GM23338 (cell line): ENCODE measurements at regions not wholly inside any gene's neighbourhood (a gene's known extent, or its start where the extent isn't known, plus 50 kb on each side); places are given as distances from the start of the nearest gene placed in this dataset.

ENCODE experiments used
- ATAC-seq: fragments of 200-7000 bp; cut with Tn5 transposase; 3 replicates; pipeline ENCODE4 v1.9.1; 2020
- DNase-seq: peaks from one replicate; pipeline ENCODE4 v3.0.0-alpha.2; 2015; ENCODE audit warnings: low spot score
- H2AFZ ChIP-seq: fragments of 200-600 bp; sonication (generic); 2 replicates; pipeline ENCODE4 v1.8.0; 2016; ENCODE audit warnings: antibody characterized with exemption, mild to moderate bottlenecking, moderate library complexity
- H3F3A ChIP-seq: fragments of 200-600 bp; sonication (generic); replicated peaks from 2 replicates; pipeline ENCODE4 v1.8.0; 2017; ENCODE audit warnings: antibody characterized with exemption, mixed run types, low read depth
- H3K27ac ChIP-seq: fragments of 200-600 bp; sonication (generic); 2 replicates; pipeline ENCODE4 v1.6.1; 2016; ENCODE audit warnings: low read depth
- H3K27me3 ChIP-seq: fragments of 200-600 bp; sonication (generic); 2 replicates; pipeline ENCODE4 v1.8.0; 2016; ENCODE audit warnings: mild to moderate bottlenecking, mixed run types, moderate library complexity; ENCODE audit not compliant: insufficient read depth
- H3K36me3 ChIP-seq: fragments of 200-600 bp; sonication (generic); 2 replicates; pipeline ENCODE4 v1.8.0; 2016; ENCODE audit warnings: mild to moderate bottlenecking; ENCODE audit not compliant: insufficient read depth
- H3K4me1 ChIP-seq: fragments of 200-600 bp; sonication (generic); 2 replicates; pipeline ENCODE4 v1.8.0; 2016; ENCODE audit warnings: mild to moderate bottlenecking, moderate library complexity; ENCODE audit not compliant: insufficient read depth
- H3K4me2 ChIP-seq: fragments of 200-600 bp; sonication (generic); 2 replicates; pipeline ENCODE4 v1.7.1; 2017; ENCODE audit warnings: mixed run types
- H3K4me3 ChIP-seq: fragments of 200-600 bp; sonication (generic); 2 replicates; pipeline ENCODE4 v1.6.1; 2016; ENCODE audit warnings: mixed run types
- H3K79me2 ChIP-seq: fragments of 200-600 bp; sonication (generic); replicated peaks from 2 replicates; pipeline ENCODE4 v1.8.0; 2017; ENCODE audit warnings: mild to moderate bottlenecking; ENCODE audit not compliant: insufficient read depth
- H3K9me2 ChIP-seq: fragments of 200-600 bp; sonication (generic); 2 replicates; pipeline ENCODE4 v1.8.0; 2017; ENCODE audit not compliant: insufficient read depth
- H4K20me1 ChIP-seq: fragments of 200-600 bp; sonication (generic); replicated peaks from 2 replicates; pipeline ENCODE4 v1.8.0; 2017; ENCODE audit warnings: mild to moderate bottlenecking; ENCODE audit not compliant: insufficient read depth
- H3K27ac Mint-ChIP-seq: 2 replicates; pipeline ENCODE4 v1.8.0; 2020; ENCODE audit warnings: inconsistent platforms, mild to moderate bottlenecking, moderate library complexity, mixed read lengths
- H3K27me3 Mint-ChIP-seq: 3 replicates; pipeline ENCODE4 v1.8.0; 2022; ENCODE audit warnings: low read depth, mild to moderate bottlenecking, moderate library complexity, mixed read lengths, inconsistent platforms; ENCODE audit not compliant: insufficient read depth, poor library complexity
- H3K36me3 Mint-ChIP-seq: 3 replicates; pipeline ENCODE4 v1.8.0; 2021; ENCODE audit warnings: low read depth, mild to moderate bottlenecking, inconsistent platforms, moderate library complexity, mixed read lengths
- H3K4me1 Mint-ChIP-seq: 3 replicates; pipeline ENCODE4 v1.8.0; 2020; ENCODE audit warnings: mild to moderate bottlenecking, inconsistent platforms, mixed read lengths
- H3K4me3 Mint-ChIP-seq: 3 replicates; pipeline ENCODE4 v1.8.0; 2021; ENCODE audit warnings: moderate library complexity, mild to moderate bottlenecking, inconsistent platforms, mixed read lengths
- H3K9me3 Mint-ChIP-seq: 3 replicates; pipeline ENCODE4 v1.8.0; 2020; ENCODE audit warnings: moderate library complexity, mild to moderate bottlenecking, inconsistent platforms, mixed read lengths
- CREB1 ChIP-seq: fragments of 250-450 bp; sonication (Bioruptor Pico); IDR thresholded peaks from 2 replicates; pipeline ENCODE4 v1.5.0; 2020; ENCODE audit warnings: low read depth, mild to moderate bottlenecking, moderate library complexity
- EZH2 ChIP-seq: fragments of 200-600 bp; sonication (generic); IDR thresholded peaks from one replicate; pipeline ENCODE4 v1.8.0; 2017; ENCODE audit warnings: antibody characterized with exemption, mild to moderate bottlenecking, low read depth; ENCODE audit not compliant: unreplicated experiment
- JUNB ChIP-seq: IDR thresholded peaks from one replicate; pipeline ENCODE4 v1.6.1; 2016; ENCODE audit warnings: antibody characterized with exemption; ENCODE audit not compliant: unreplicated experiment
- NANOG ChIP-seq: IDR thresholded peaks from 2 replicates; pipeline ENCODE4 v1.6.1; 2016; ENCODE audit warnings: antibody characterized with exemption, borderline replicate concordance
- POLR2AphosphoS5 ChIP-seq: IDR thresholded peaks from 2 replicates; pipeline ENCODE4 v1.6.1; 2016; ENCODE audit warnings: antibody characterized with exemption, low read depth
- ZNF331 ChIP-seq: fragments of 250-450 bp; sonication (Bioruptor Pico); IDR thresholded peaks from 2 replicates; pipeline ENCODE4 v1.5.0; 2020; ENCODE audit warnings: low read depth, mild to moderate bottlenecking, moderate library complexity
- TF ChIP-seq, protein P1 (sequence below): IDR thresholded peaks from one replicate; pipeline ENCODE4 v1.6.1; 2018; ENCODE audit warnings: antibody characterized with exemption; ENCODE audit not compliant: unreplicated experiment
- TF ChIP-seq, protein P2 (sequence below): IDR thresholded peaks from 2 replicates; pipeline ENCODE4 v1.6.1; 2016; ENCODE audit warnings: antibody characterized with exemption
- TF ChIP-seq, protein P3 (sequence below): fragments of 250-450 bp; sonication (Bioruptor Pico); IDR thresholded peaks from 2 replicates; pipeline ENCODE4 v1.5.0; 2020; ENCODE audit warnings: mild to moderate bottlenecking, moderate library complexity

DNA sequence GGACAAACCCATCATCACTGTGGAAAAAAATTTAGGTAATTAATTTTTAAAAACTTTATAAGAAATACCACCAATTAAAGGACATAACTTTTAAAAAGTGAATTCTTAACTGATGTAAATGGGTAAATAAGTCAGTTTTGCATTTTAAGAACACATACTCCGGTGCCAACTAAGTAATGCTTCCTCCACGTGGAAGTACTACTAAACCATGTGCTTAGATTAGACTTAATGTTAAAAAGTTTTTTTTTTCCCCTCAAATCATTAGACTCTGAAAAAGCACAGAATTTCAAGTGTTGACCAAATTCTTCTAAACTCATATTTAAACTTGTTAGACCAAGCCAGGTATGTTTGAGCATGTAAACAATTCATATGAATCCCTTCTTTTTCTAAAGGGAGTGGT lies 242.0 kb downstream of the NFKBIZ start:
- DNase-seq: no peak
- TF ChIP-seq JUNB: no peak
- no peak for TF ChIP-seq EZH2
- Histone ChIP-seq H3K36me3 (no peaks in the 10 kb centered on the region), H3K27me3 (no peaks in the 10 kb centered on the region), H3K4me1 (no peaks in the 10 kb centered on the region), H3K4me2 (no peak overlapping the region), H2AFZ (no peak overlapping the region), H3F3A (no peaks in the 10 kb centered on the region), H3K9me2 (no peaks in the 10 kb centered on the region), H3K4me3 (no peak overlapping the region), H3K79me2 (no peaks in the 10 kb centered on the region), H3K27ac (no peak overlapping the region), H4K20me1 (no peaks in the 10 kb centered on the region)
- H3K27ac Mint-ChIP-seq: no peak overlapping the region
- H3K9me3 Mint-ChIP-seq: no peaks in the 10 kb centered on the region
- peaks cover 3% of the 10 kb centered on the region; the same call in 2 of the 3 replicates for H3K4me1 Mint-ChIP-seq
- H3K27me3 Mint-ChIP-seq: no peaks in the 10 kb centered on the region
- no peak overlapping the region for H3K4me3 Mint-ChIP-seq
- no peaks in the 10 kb centered on the region for H3K36me3 Mint-ChIP-seq
- ATAC-seq: no peak

DNA sequence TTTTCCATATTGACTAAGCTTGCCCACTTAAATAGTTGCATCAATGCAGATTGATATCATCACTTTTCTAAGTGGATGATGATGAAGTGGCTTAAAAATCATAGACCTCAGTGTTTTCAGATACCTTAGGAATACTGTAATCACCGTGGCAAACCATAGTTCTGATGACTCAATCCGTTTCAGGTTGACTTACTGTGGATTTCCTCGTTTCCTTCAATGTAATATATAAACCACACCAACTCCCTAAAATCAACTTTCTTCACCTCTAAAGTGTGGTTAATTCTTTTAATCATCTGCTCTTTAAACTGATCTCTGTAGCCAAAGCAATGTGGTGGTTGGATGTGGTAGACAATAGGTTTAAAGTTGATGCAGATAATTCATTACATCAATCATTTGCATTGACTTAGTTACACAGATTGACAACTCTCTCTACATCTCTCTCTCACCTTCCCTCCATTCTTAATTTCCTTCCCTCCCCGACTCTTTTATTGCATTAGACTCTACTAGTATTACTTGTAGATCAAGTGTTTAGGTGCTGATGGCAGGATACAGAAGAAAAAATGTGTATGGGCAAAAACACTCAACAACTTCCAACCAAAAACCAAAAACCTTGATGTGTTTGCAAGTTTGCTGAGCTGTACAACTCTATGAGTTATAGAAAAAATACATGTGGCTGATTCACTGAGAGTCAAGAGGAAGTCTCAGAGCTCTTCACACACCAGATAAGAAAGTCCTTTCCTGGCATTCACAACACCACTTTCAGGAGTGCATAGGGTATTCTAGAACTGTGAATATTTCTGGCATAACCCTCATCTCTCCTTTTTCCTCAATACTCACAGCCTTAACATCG lies 243.5 kb downstream of the NFKBIZ start:
- no peak for DNase-seq
- H4K20me1 ChIP-seq: no peaks in the 10 kb centered on the region
- ATAC-seq: no peak
- no peaks in the 10 kb centered on the region for H3F3A ChIP-seq
- no peaks in the 10 kb centered on the region for H3K79me2 ChIP-seq
- no peak overlapping the region for H3K4me2 ChIP-seq
- H3K4me3 Mint-ChIP-seq: no peak overlapping the region
- H3K27ac ChIP-seq: no peak overlapping the region
- no peaks in the 10 kb centered on the region for H3K9me3 Mint-ChIP-seq
- no peaks in the 10 kb centered on the region for H3K36me3 ChIP-seq
- H3K27ac Mint-ChIP-seq: no peak overlapping the region
- no peaks in the 10 kb centered on the region for H3K9me2 ChIP-seq
- H3K4me1 ChIP-seq: no peaks in the 10 kb centered on the region
- peaks cover 7% of the 10 kb centered on the region for H3K4me1 Mint-ChIP-seq
- no peaks in the 10 kb centered on the region for H3K36me3 Mint-ChIP-seq
- H3K27me3 ChIP-seq: no peaks in the 10 kb centered on the region
- H3K4me3 ChIP-seq: no peak overlapping the region
- H2AFZ ChIP-seq: peak overlapping the region; percentile 44; the same call in 1 of the 2 replicates
- H3K27me3 Mint-ChIP-seq: no peaks in the 10 kb centered on the region
- TF ChIP-seq POLR2AphosphoS5: no peak
- no peak for TF ChIP-seq CREB1 (CRISPR knock-in tag)
- TF ChIP-seq, protein P1, sequence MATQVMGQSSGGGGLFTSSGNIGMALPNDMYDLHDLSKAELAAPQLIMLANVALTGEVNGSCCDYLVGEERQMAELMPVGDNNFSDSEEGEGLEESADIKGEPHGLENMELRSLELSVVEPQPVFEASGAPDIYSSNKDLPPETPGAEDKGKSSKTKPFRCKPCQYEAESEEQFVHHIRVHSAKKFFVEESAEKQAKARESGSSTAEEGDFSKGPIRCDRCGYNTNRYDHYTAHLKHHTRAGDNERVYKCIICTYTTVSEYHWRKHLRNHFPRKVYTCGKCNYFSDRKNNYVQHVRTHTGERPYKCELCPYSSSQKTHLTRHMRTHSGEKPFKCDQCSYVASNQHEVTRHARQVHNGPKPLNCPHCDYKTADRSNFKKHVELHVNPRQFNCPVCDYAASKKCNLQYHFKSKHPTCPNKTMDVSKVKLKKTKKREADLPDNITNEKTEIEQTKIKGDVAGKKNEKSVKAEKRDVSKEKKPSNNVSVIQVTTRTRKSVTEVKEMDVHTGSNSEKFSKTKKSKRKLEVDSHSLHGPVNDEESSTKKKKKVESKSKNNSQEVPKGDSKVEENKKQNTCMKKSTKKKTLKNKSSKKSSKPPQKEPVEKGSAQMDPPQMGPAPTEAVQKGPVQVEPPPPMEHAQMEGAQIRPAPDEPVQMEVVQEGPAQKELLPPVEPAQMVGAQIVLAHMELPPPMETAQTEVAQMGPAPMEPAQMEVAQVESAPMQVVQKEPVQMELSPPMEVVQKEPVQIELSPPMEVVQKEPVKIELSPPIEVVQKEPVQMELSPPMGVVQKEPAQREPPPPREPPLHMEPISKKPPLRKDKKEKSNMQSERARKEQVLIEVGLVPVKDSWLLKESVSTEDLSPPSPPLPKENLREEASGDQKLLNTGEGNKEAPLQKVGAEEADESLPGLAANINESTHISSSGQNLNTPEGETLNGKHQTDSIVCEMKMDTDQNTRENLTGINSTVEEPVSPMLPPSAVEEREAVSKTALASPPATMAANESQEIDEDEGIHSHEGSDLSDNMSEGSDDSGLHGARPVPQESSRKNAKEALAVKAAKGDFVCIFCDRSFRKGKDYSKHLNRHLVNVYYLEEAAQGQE: no peak
- no peak for TF ChIP-seq JUNB
- TF ChIP-seq, protein P2, sequence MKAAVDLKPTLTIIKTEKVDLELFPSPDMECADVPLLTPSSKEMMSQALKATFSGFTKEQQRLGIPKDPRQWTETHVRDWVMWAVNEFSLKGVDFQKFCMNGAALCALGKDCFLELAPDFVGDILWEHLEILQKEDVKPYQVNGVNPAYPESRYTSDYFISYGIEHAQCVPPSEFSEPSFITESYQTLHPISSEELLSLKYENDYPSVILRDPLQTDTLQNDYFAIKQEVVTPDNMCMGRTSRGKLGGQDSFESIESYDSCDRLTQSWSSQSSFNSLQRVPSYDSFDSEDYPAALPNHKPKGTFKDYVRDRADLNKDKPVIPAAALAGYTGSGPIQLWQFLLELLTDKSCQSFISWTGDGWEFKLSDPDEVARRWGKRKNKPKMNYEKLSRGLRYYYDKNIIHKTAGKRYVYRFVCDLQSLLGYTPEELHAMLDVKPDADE: no peak
- TF ChIP-seq NANOG: no peak
- no peak for TF ChIP-seq ZNF331
- TF ChIP-seq EZH2: no peak
- TF ChIP-seq, protein P3, sequence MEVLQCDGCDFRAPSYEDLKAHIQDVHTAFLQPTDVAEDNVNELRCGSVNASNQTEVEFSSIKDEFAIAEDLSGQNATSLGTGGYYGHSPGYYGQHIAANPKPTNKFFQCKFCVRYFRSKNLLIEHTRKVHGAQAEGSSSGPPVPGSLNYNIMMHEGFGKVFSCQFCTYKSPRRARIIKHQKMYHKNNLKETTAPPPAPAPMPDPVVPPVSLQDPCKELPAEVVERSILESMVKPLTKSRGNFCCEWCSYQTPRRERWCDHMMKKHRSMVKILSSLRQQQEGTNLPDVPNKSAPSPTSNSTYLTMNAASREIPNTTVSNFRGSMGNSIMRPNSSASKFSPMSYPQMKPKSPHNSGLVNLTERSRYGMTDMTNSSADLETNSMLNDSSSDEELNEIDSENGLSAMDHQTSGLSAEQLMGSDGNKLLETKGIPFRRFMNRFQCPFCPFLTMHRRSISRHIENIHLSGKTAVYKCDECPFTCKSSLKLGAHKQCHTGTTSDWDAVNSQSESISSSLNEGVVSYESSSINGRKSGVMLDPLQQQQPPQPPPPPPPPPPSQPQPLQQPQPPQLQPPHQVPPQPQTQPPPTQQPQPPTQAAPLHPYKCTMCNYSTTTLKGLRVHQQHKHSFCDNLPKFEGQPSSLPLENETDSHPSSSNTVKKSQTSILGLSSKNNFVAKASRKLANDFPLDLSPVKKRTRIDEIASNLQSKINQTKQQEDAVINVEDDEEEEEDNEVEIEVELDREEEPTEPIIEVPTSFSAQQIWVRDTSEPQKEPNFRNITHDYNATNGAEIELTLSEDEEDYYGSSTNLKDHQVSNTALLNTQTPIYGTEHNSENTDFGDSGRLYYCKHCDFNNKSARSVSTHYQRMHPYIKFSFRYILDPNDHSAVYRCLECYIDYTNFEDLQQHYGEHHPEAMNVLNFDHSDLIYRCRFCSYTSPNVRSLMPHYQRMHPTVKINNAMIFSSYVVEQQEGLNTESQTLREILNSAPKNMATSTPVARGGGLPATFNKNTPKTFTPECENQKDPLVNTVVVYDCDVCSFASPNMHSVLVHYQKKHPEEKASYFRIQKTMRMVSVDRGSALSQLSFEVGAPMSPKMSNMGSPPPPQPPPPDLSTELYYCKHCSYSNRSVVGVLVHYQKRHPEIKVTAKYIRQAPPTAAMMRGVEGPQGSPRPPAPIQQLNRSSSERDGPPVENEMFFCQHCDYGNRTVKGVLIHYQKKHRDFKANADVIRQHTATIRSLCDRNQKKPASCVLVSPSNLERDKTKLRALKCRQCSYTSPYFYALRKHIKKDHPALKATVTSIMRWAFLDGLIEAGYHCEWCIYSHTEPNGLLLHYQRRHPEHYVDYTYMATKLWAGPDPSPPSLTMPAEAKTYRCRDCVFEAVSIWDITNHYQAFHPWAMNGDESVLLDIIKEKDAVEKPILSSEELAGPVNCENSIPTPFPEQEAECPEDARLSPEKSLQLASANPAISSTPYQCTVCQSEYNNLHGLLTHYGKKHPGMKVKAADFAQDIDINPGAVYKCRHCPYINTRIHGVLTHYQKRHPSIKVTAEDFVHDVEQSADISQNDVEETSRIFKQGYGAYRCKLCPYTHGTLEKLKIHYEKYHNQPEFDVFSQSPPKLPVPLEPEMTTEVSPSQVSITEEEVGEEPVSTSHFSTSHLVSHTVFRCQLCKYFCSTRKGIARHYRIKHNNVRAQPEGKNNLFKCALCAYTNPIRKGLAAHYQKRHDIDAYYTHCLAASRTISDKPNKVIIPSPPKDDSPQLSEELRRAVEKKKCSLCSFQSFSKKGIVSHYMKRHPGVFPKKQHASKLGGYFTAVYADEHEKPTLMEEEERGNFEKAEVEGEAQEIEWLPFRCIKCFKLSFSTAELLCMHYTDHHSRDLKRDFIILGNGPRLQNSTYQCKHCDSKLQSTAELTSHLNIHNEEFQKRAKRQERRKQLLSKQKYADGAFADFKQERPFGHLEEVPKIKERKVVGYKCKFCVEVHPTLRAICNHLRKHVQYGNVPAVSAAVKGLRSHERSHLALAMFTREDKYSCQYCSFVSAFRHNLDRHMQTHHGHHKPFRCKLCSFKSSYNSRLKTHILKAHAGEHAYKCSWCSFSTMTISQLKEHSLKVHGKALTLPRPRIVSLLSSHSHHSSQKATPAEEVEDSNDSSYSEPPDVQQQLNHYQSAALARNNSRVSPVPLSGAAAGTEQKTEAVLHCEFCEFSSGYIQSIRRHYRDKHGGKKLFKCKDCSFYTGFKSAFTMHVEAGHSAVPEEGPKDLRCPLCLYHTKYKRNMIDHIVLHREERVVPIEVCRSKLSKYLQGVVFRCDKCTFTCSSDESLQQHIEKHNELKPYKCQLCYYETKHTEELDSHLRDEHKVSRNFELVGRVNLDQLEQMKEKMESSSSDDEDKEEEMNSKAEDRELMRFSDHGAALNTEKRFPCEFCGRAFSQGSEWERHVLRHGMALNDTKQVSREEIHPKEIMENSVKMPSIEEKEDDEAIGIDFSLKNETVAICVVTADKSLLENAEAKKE (CRISPR knock-in tag): no peak
